HepG2 (cell line): ENCODE measurements at regions not wholly inside any gene's neighbourhood (a gene's known extent, or its start where the extent isn't known, plus 50 kb on each side); places are given as distances from the start of the nearest gene placed in this dataset.

Experiments used
- ATAC-seq: fragments of 200-7000 bp; cut with Tn5 transposase; 3 replicates; pipeline ENCODE4 v1.9.1; 2020; ENCODE audit warnings: mild to moderate bottlenecking, moderate library complexity
- BruUV-seq: library from RNA; stranded (reverse); fragments of 400-500 nt; replicated peaks from 2 replicates; lab custom pipeline; 2021; lab: Mats Ljungman, UMichigan
- CTCF ChIA-PET: fragments of 300-600 bp; formaldehyde crosslinking; extraction: SDS; loops from one replicate; lab custom pipeline; 2021; ENCODE audit warnings: low total read pairs, inconsistent platforms, low intra/inter-chr PET ratio; lab: Yijun Ruan, JAX
- POLR2A ChIA-PET: fragments of 350-600 bp; sonication (Branson Sonifier 250); formaldehyde crosslinking; loops from one replicate; lab custom pipeline; 2020; ENCODE audit warnings: antibody characterized with exemption, inconsistent platforms; lab: Yijun Ruan, JAX
- DNase-seq: peaks from one replicate; pipeline ENCODE4 v3.0.0-alpha.2; 2015; ENCODE audit warnings: low spot score
- FAIRE-seq: peaks from 3 replicates; lab custom pipeline; 2011; peaks lifted over from hg19 to GRCh38; lab: Jason Lieb, UNC
- H2AFZ ChIP-seq: one replicate; pipeline ENCODE4 v1.6.1; 2011; ENCODE audit warnings: low read length, inconsistent platforms
- H3K27ac ChIP-seq: fragments of 300-600 bp; 3 replicates; pipeline ENCODE4 v1.8.0; 2011; ENCODE audit warnings: mixed run types, mild to moderate bottlenecking, mixed read lengths, low read length, inconsistent platforms; ENCODE audit not compliant: insufficient read depth; ENCODE audit errors: extremely low read length
- H3K27me3 ChIP-seq, 2 experiments: fragments of 200-600 bp in 1 of 2; 2 replicates in 1 of 2; 3 replicates in 1 of 2; pipeline versions ENCODE4 v1.6.0 to v1.8.0; 2011; ENCODE audit warnings: low read length in 2 of 2, mild to moderate bottlenecking in 2 of 2, moderate library complexity in 2 of 2, inconsistent platforms in 1 of 2; ENCODE audit not compliant: insufficient read depth in 2 of 2, control insufficient read depth in 1 of 2
- H3K36me3 ChIP-seq, 2 experiments: fragments of 200-600 bp in 1 of 2; replicated peaks in 1 of 2; 2 replicates in 1 of 2; 3 replicates in 1 of 2; pipeline versions ENCODE4 v1.5.1 to v1.8.0; 2011; ENCODE audit warnings: low read length in 2 of 2, inconsistent platforms in 1 of 2; ENCODE audit not compliant: insufficient read depth in 2 of 2, control insufficient read depth in 1 of 2
- H3K4me1 ChIP-seq: 2 replicates; pipeline ENCODE4 v1.5.1; 2012; ENCODE audit warnings: low read length, inconsistent platforms; ENCODE audit not compliant: insufficient read depth
- H3K4me2 ChIP-seq: 2 replicates; pipeline ENCODE4 v1.6.0; 2011; ENCODE audit warnings: low read depth, low read length, inconsistent platforms
- H3K4me3 ChIP-seq, 3 experiments: fragments of 200-600 bp in 1 of 3; sonication (generic), shearing (Covaris generic) in 1 of 3; replicated peaks in 1 of 3; 2 replicates each; pipeline ENCODE4 v1.5.1; 2011 to 2016; ENCODE audit warnings: low read length in 3 of 3, inconsistent platforms in 2 of 3, low read depth in 2 of 3, mild to moderate bottlenecking in 2 of 3, control low read depth in 1 of 3, mixed read lengths in 1 of 3; ENCODE audit not compliant: insufficient read depth in 1 of 3
- H3K79me2 ChIP-seq: one replicate; pipeline ENCODE4 v1.6.1; 2011; ENCODE audit warnings: low read length, inconsistent platforms; ENCODE audit not compliant: insufficient read depth
- H3K9ac ChIP-seq: 2 replicates; pipeline ENCODE4 v1.6.0; 2011; ENCODE audit warnings: mild to moderate bottlenecking, low read depth, low read length, inconsistent platforms; ENCODE audit not compliant: insufficient read depth
- H3K9me3 ChIP-seq: 2 replicates; pipeline ENCODE4 v1.5.1; 2012; ENCODE audit warnings: mild to moderate bottlenecking, low read length
- H4K20me1 ChIP-seq: 2 replicates; pipeline ENCODE4 v1.6.0; 2011; ENCODE audit warnings: inconsistent platforms, mild to moderate bottlenecking, low read length, moderate library complexity; ENCODE audit not compliant: insufficient read depth
- CCAR2 ChIP-seq: fragments of 200-400 bp; formaldehyde crosslinking; optimal IDR thresholded peaks from 2 replicates; pipeline ENCODE3; 2018; ENCODE audit warnings: low read depth, mild to moderate bottlenecking, low read length, moderate library complexity
- DRAP1 ChIP-seq: IDR thresholded peaks from 2 replicates; pipeline ENCODE4 v1.6.1; 2016; ENCODE audit warnings: missing genetic modification reagents, missing compliant biosample characterization
- NAIF1 ChIP-seq: sonication (generic); formaldehyde crosslinking; IDR thresholded peaks from 2 replicates; pipeline ENCODE4 v1.5.0; 2020; ENCODE audit warnings: mild to moderate bottlenecking, missing genetic modification reagents, borderline replicate concordance
- POLR2A ChIP-seq, 2 experiments: IDR thresholded peaks; 2 replicates each; pipeline ENCODE4 v1.6.1; 2011; ENCODE audit warnings: low read depth in 2 of 2, low read length in 2 of 2, mild to moderate bottlenecking in 1 of 2, moderate library complexity in 1 of 2; ENCODE audit not compliant: insufficient read depth in 1 of 2
- PRMT3 ChIP-seq: sonication (generic); formaldehyde crosslinking; IDR thresholded peaks from 2 replicates; pipeline ENCODE4 v1.8.1; 2022; ENCODE audit warnings: low read depth, mild to moderate bottlenecking, moderate library complexity, missing genetic modification reagents, borderline replicate concordance
- REPIN1 ChIP-seq: sonication (generic); formaldehyde crosslinking; IDR thresholded peaks from 2 replicates; pipeline ENCODE4 v1.8.0; 2022; ENCODE audit warnings: missing genetic modification reagents, low read depth, mild to moderate bottlenecking, borderline replicate concordance
- SNRNP70 ChIP-seq: fragments of 200-400 bp; formaldehyde crosslinking; IDR thresholded peaks from 2 replicates; pipeline ENCODE4 v1.6.1; 2017; ENCODE audit warnings: mild to moderate bottlenecking, low read depth, low read length, moderate library complexity
- SRSF4 ChIP-seq: fragments of 200-400 bp; formaldehyde crosslinking; IDR thresholded peaks from one replicate; pipeline ENCODE4 v1.6.1; 2018; ENCODE audit warnings: mild to moderate bottlenecking, low read depth, low read length, moderate library complexity; ENCODE audit not compliant: poor library complexity, severe bottlenecking
- STAG1 ChIP-seq: sonication (generic); formaldehyde crosslinking; IDR thresholded peaks from 2 replicates; pipeline ENCODE4 v1.4.0; 2020; ENCODE audit warnings: missing genetic modification reagents
- STAT5B ChIP-seq: sonication (generic); formaldehyde crosslinking; IDR thresholded peaks from 2 replicates; pipeline ENCODE4 v1.4.0; 2020; ENCODE audit warnings: missing genetic modification reagents
- THAP7 ChIP-seq: sonication (generic); formaldehyde crosslinking; IDR thresholded peaks from 2 replicates; pipeline ENCODE4 v1.8.1; 2023; ENCODE audit warnings: mild to moderate bottlenecking, missing genetic modification reagents
- ZNF101 ChIP-seq: sonication (generic); formaldehyde crosslinking; IDR thresholded peaks from 2 replicates; pipeline ENCODE4 v1.4.0; 2020; ENCODE audit warnings: mild to moderate bottlenecking, low read depth, missing genetic modification reagents, borderline replicate concordance
- ZNF142 ChIP-seq: sonication (generic); formaldehyde crosslinking; IDR thresholded peaks from 2 replicates; pipeline ENCODE4 v1.4.0; 2020; ENCODE audit warnings: missing genetic modification reagents
- ZNF446 ChIP-seq: sonication (generic); formaldehyde crosslinking; IDR thresholded peaks from 2 replicates; pipeline ENCODE4 v1.5.0; 2020; ENCODE audit warnings: mild to moderate bottlenecking, missing genetic modification reagents
- ZNF503 ChIP-seq: sonication (generic); formaldehyde crosslinking; IDR thresholded peaks from 2 replicates; pipeline ENCODE4 v1.4.0; 2020; ENCODE audit warnings: missing genetic modification reagents
- ZNF790 ChIP-seq: sonication (generic); formaldehyde crosslinking; IDR thresholded peaks from 2 replicates; pipeline ENCODE4 v1.8.0; 2022; ENCODE audit warnings: missing genetic modification reagents, mild to moderate bottlenecking, borderline replicate concordance
- whole genome bisulfite sequencing: methylation state at CpG from one replicate; pipeline ENCODE4 v1.1.6; 2017; ENCODE audit warnings: low lambda C conversion rate; 5-methylcytosine and 5-hydroxymethylcytosine counted together
- in situ Hi-C: cut with HindIII; loops from 2 replicates; pipeline ENCODE4 v1.10.0; 2017; ENCODE audit warnings: low pct_unique_long_range_greater_than_20kb; ENCODE audit not compliant: extremely low pct_ligation_motif_present
- intact Hi-C: fragments of 100-400 bp; cut with micrococcal nuclease; formaldehyde crosslinking; loops from one replicate; pipeline ENCODE4 v1.10.0; 2022; ENCODE audit not compliant: unreplicated experiment

GRCh38 chr6:6747371-6747770 is 158.9 kb downstream of the LY86 start:
- in situ Hi-C loops (no loop called here), intact Hi-C loops (no loop called here)
- Histone ChIP-seq H2AFZ (no peak overlapping the region), H3K79me2 (no peaks in the 10 kb centered on the region), H3K27ac (no peak overlapping the region), H3K4me1 (peaks cover 34% of the 10 kb centered on the region), H3K27me3 (peaks cover 4 to 39% of the 10 kb centered on the region in 2 experiments; a peak in 3 of 5 replicates), H3K9ac (no peak overlapping the region), H3K4me3 (no peak overlapping the region), H3K9me3 (no peaks in the 10 kb centered on the region), H3K36me3 (no peaks in the 10 kb centered on the region), H4K20me1 (no peaks in the 10 kb centered on the region), H3K4me2 (no peak overlapping the region)
- no TSS peak for BruUV-seq
- POLR2A ChIA-PET, result no interaction called here
- ATAC-seq (no peak), FAIRE-seq (no peak), DNase-seq (no peak)
- CTCF ChIA-PET, result no interaction called here
- WGBS, result 53% methylated on average over 6 of the region's 6 CpGs
- no peak for TF ChIP-seq REPIN1
- TF ChIP-seq DRAP1, result no peak
- no peak for TF ChIP-seq ZNF503 (CRISPR knock-in tag)
- no peak for TF ChIP-seq THAP7 (CRISPR knock-in tag)
- TF ChIP-seq ZNF101 (CRISPR knock-in tag), result no peak
- TF ChIP-seq STAG1, result no peak
- TF ChIP-seq ZNF790 (CRISPR knock-in tag), result no peak
- TF ChIP-seq SRSF4, result no peak
- no peak for TF ChIP-seq ZNF142 (CRISPR knock-in tag)
- no peak for TF ChIP-seq PRMT3 (CRISPR knock-in tag)
- TF ChIP-seq STAT5B (CRISPR knock-in tag), result no peak
- TF ChIP-seq ZNF446 (CRISPR knock-in tag), result no peak
- TF ChIP-seq POLR2A (IDR thresholded peaks at IDR 0.05; ENCODE audit: insufficient read depth in 1 of 2, low read depth in 2 of 2, low read length in 2 of 2), result no peak
- TF ChIP-seq CCAR2, result no peak
- TF ChIP-seq SNRNP70, result no peak
- TF ChIP-seq NAIF1, result no peak
